ENCODE measurements at regions not wholly inside any gene's neighbourhood (a gene's known extent, or its start where the extent isn't known, plus 50 kb on each side); places are given as distances from the start of the nearest gene placed in this dataset.

- TF ChIP-seq CTCF (conservative IDR thresholded peaks at IDR 0.05; ENCODE audit: low read depth, low read length) (no peak), POLR2A (IDR thresholded peaks at IDR 0.05; ENCODE audit: low read depth, low read length) (no peak), RFX5 (IDR thresholded peaks at IDR 0.05; ENCODE audit: low read depth, low read length) (no peak), MAFK (IDR thresholded peaks at IDR 0.05; ENCODE audit: low read depth, low read length) (no peak), MAZ (IDR thresholded peaks at IDR 0.05; ENCODE audit: borderline replicate concordance, low read depth, low read length) (no peak), ELK1 (IDR thresholded peaks at IDR 0.05; ENCODE audit: borderline replicate concordance, low read depth, low read length) (no peak), CHD1 (IDR thresholded peaks at IDR 0.05; ENCODE audit: low read depth, low read length) (no peak), USF2 (IDR thresholded peaks at IDR 0.05; ENCODE audit: low read depth, low read length) (no peak), RAD21 (IDR thresholded peaks at IDR 0.05; ENCODE audit: low read length) (no peak), MXI1 (IDR thresholded peaks at IDR 0.05; ENCODE audit: borderline replicate concordance, low read depth, low read length) (no peak), NFE2L2 (IDR thresholded peaks at IDR 0.05; ENCODE audit: low read depth, low read length) (no peak), RCOR1 (IDR thresholded peaks at IDR 0.05; ENCODE audit: insufficient replicate concordance, low read length) (no peak), SMC3 (IDR thresholded peaks at IDR 0.05; ENCODE audit: low read depth, low read length) (no peak)
Observed at GRCh38 chr10:8182806-8183205, 128.3 kb downstream of the GATA3 start.

Measured in IMR-90 (cell line).